GM21825 (cell line): ENCODE measurements at regions not wholly inside any gene's neighbourhood (a gene's known extent, or its start where the extent isn't known, plus 50 kb on each side); places are given as distances from the start of the nearest gene placed in this dataset.
"Not testable (repeated sequence)": the region's sequence is repeated elsewhere in the genome, so short reads cannot be mapped to it uniquely, and the experiment has no call there.

ENCODE experiments used
- ATAC-seq: cut with Tn5 transposase; IDR thresholded peaks from one replicate; pipeline ENCODE4 v1.9.1; 2021; ENCODE audit warnings: mild to moderate bottlenecking, moderate library complexity; ENCODE audit not compliant: unreplicated experiment

DNA sequence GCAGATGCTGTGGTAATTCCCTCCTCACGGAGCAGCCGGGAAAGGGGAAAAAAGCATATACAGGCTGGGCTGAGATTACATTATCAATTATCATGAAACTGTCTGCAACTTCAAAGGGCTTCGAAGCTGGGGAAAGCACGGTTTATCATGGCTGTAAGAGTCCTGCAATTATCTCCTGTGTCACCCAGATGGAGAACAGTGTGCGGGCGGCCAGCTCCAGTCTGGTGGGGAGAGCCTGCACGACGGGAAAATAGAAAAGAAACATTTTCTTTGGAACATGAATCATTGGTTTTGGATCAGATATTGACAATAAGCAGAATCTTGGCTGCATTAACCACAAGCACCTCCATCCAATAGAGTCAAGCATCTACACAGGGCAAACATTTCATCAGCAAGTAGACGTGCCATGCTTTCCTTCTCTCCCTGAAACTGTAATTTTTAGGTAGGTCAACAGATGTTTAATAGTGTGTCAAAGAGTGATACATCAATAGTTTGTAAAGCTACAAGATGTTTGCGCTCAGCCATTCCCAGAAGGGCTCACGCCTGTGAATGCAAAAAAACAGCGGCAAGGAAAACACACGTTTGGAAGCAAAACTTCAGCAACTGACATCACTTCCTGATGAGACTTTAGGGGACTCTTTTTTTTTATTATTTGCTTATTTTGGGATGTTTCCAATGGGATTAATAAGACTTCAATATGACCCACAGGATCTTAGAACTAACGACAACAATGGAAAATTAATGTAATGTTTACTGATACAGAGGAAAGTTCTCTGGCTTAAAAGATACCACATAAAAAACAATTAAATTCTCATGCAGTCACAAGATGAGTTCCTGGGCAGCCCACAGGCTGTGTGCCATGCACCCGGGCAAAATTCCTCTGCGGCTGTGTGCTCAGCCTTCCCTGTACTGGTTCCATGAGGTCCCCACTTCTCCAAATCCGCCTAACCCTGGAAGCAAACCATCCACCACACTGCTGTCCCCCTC is 111.0 kb upstream of the SALL3 start:
- no peak for ATAC-seq

DNA sequence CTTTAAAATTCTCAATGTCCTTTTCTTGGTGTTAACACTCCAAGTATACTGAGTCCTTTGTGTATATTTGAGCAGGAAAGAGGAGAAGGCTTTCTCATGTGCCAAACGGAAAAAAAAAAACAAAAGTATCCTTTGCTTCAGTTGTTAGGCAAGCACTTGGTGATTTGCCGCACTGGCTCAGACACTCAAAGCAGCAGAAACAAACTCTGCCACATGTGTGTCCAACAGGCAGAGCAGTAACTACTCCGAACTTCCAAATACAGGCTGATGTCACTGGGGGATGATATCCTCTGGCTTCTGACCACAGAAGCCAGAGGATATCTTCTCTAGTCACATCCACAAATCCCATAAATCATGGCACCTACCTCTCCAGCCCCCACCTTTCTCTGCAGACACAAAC is 108.0 kb upstream of the SALL3 start:
- ATAC-seq, result no peak

DNA sequence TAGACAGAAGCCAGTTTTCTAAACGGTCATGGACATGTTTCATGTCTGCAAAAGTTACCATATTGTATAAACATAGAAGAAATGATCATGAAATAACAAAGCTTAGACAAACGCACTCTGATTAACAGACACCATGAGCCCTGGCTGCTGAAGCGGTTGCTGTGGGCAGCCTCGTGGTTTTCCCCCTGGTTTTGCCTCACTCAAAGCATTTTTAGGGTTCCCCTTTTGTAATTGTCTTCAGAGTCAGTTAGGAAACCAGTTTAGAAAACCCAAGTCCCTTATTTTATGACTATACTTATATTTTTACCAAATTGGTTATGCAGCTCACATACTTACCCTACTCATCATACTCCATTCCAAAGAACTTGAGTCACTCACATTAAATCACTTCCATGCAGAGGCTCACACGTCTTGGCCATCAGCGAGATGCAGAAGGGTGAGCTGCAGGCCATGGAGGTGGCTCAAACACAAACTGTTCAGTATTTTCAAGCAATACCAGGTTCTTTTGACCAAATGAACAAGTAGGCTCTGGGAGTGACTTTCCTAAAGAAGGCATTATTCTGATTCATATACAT is 105.6 kb upstream of the SALL3 start:
- no peak for ATAC-seq

DNA sequence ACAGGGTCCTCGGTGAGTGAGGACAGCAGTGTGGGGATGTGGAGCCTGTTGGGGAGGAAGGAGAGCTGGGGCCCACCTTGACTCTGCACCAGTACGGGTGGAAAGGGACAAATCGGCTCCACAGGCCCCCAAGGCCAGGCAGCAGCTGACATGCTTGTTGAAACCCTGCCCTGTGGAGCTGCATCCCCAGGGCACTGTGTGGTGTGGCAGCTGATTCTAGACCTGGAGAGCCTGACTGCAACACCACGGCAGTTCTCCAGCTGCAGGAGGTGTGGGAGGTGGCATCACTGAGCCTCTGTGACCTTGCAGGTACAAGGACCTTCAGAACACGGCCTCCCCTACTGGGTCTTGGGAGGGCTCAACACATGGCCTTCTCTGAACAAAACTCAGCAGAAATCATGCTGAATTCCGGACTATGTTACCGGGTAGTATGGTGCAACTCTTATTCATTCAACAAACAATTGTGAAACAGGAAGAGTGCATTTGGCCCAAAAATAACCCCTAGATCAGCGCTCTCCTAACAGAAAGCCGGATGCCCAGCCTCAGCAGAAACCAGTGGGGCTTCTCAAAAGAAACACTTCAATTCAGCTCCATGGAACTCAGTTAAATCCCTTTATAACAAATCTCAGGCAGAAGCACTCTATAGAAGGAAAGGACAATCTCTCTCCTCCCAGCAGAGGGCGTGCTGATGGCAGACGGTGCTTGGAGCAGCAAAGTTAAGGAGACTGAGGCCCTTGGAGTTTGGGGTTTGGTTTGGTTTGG is 104.4 kb upstream of the SALL3 start:
- ATAC-seq, result no peak

DNA sequence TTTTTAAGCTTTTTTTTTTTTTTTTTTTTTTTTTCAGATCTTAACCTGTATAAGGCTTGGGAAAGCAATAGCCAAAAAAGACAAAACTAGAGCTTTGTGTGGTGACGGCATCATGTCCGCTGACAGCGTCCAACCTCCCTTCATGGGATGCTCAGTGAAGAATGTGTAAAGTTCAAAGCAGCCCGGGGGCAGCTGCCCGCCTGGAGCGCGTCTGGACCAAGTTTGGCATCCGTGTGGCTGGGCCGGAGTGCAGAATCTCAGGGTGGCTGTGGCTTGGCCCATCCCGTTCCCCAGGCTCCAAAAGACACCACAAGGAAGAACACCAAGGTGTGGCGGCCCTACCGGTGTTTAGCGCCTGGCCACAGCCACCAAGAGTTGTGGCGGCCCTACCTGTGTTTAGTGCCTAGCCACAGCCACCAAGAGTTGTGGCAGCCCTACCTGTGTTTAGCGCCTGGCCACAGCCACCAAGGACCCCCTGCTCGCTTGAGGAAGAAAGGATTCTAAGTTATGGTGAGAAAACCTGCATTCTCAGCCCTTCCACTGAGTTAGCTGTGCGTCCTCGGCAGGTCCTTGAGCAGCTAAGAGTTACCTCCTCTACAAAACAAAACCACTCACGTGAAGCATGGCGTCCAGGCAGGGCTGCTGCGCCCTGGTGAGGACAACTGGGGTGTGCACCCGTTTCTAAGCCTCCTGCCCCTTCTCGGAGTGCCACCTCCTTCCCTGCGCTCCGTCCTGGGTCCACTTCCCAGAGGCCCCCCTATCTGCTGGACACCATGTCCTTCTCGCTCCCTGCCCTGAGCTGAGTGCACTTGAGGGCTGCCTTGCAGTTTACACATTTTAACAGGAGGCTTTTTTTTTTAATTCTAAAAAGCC is 103.6 kb upstream of the SALL3 start:
- no peak for ATAC-seq

DNA sequence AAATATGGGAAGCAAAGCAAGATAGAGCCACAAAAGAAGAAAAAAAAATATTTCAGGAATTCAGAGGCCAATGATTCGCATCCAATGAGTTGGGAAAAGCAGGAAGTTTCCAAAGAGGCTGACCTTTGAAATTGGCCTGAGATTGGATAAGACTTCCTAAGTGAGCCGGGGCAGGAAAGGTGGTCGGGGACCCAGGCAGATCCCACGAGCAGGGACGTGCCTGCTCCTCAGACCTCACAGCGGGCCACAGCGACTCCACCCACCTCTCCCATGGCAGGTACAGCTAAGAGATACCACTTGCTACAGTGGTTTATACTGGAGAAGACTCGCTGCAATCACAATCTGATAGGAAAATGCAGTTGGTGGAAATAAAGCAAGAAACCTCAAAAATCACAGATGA is 102.8 kb upstream of the SALL3 start:
- ATAC-seq, result no peak

DNA sequence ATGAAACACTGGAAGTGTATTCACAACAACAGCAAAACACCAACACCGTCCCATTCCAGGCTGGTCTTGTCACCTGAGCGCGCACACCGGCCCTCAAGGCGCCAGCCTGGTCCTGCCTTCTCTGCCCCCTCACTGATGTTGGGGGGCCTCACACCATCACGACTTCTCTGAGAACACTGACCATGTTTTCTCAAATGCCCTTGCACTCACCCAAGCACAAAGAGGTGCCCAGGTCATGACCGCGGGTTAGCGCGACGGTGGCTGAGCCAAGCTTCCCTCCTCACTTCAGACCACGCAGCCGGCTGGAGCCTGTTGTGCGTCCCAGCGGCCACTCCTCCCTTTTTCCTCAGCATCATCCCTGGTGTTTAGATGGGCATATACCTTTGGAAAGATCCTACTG is 101.3 kb upstream of the SALL3 start:
- ATAC-seq, result no peak

DNA sequence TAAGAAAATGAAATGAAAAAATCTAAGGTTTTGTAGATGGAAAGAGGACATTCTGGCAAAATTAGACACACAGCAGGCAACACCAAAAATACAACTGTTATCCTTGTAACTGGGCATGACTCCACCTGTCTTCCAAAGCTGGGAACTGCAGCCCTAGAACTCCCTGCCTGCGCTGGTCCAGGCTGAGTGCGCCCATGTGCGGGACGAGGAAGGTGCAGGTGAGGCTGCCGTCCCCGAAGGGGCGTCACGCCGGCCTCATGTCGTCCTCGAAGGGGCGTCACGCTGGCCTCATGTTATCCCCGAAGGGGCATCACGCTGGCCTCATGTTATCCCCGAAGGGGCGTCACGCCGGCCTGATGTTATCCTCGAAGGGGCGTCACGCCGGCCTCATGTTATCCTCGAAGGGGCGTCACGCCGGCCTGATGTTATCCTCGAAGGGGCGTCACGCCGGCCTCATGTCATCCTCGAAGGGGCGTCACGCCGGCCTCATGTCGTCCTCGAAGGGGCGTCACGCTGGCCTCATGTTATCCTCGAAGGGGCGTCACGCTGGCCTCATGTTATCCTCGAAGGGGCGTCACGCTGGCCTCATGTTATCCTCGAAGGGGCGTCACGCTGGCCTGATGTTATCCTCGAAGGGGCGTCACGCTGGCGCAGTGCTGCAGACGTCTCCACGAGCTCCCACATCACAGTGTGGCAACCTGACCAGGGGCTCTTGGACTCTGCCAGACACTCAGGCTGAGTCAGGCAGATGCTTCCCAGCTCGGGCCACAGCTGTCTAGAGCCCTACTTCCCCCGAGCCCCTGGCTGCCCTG is 100.3 kb upstream of the SALL3 start:
- not testable (repeated sequence) for ATAC-seq

DNA sequence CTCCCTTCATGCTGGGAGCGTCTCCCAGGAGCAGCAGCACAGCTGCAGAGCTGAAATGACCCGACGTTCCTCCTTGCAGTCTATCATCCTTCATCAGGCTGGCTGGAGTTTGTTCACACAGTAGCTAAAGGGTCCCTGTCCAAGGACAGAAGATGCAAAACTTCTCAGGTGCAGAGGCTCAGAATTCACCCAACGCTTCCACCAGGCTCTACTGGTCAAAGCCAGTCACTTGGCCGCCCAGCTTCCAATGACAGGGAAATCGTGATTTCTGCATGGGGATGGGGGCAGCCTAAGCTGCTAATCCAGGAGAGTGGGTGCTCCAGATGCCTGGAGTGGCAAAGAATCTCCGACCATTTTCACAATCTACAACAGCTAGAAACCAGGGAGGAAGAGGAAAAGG is 97.0 kb upstream of the SALL3 start:
- ATAC-seq, result no peak

DNA sequence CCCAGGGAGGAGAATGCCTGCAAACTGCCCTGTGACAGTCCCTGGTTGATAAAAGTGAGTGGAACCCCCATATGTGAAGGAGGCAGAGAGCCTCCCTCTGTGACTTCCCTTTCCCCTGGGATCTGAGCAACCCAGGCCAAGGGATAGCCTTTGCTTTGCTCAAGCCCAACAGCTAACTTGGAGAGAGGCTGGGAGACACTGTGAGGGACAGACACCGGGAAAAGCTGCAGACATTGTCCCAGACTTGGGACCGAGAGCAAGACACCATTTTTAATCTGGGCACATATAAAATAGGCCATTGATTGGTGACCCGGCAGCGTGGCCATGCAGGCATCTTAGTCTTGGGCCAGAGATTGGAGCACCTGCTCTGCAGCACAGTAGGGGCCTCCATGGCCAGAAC is 96.1 kb upstream of the SALL3 start:
- ATAC-seq, result no peak

DNA sequence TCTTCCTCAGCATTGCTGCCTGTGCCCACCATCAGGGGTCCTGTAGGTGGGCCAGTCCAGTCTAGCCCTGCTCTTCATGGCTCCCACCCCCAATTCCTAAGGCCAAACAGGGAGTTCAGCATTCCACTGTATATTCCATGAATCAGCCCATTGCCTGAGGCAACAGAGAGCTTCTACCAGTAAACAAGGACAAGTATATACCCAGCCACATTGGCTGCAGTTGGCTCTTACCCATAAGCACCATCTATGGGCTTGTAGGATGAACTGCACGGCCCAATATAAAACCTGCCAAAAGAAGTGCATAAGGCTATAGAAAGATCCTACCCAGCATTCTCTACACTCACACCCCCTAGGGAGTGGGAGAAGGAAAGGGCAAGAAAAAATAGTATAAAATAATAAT is 95.1 kb upstream of the SALL3 start:
- no peak for ATAC-seq

DNA sequence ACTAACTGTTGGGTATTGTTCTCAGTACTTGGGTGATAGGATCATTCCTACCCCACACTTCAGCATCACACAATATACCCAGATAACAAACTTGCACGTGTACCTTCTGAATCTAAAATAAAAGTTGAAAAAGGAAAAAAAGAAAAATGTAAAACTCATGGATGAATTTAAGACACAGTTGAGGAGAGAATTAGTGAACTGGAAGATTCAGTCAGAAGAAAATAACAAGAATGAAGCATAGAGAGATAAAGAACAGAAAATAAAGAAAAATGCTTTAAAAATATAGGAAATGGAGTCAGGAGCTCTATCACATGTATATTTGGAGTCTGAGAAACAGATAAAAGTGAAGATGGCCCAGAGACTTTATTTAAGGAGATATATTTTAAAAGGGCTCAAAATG is 90.4 kb upstream of the SALL3 start:
- ATAC-seq, result no peak

DNA sequence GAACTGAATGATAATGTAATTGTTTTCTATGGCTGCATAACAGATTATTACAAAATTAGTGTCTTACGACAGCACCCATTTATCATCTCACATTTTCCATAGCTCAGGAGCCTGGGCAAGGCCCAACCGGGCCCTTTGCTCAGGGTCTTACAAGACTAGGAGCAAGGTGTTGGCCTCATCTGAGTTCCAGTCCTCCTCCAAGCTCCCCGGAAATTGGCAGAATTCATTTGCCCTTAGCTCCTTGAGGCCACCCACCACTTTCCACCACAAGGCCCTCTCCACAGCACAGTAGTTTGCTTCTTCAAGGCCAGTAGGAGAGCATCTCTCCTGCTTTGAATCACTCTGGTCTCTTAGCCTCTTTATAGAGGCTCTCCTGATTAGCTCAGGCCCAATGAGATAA is 89.2 kb upstream of the SALL3 start:
- no peak for ATAC-seq

DNA sequence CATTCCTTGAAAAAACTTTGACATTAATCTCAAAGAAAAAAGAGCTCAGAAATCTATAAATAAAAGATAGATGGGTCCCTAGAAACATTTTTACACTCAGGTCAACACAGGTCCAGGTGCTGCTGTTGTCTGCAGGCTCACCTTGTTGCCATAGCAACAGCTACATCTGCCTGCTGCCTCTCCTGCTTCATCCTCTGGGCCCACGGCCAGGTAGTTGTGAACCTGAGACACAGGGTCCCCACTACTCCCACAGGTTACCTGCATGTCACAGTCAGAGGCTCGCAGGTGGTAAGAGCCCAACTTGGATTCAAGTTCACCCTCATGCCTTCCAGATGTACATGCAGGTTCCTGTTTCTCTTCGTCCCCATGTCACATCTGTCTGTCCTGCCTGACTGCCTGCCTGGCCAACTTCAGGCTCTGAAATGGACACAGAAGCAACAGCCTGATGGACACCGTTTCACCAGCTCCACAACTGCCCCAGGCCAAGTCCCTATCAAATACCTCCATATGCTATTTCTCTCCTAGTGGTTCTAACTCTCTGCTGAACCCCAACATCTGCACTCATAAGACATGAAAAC is 88.3 kb upstream of the SALL3 start:
- no peak for ATAC-seq

DNA sequence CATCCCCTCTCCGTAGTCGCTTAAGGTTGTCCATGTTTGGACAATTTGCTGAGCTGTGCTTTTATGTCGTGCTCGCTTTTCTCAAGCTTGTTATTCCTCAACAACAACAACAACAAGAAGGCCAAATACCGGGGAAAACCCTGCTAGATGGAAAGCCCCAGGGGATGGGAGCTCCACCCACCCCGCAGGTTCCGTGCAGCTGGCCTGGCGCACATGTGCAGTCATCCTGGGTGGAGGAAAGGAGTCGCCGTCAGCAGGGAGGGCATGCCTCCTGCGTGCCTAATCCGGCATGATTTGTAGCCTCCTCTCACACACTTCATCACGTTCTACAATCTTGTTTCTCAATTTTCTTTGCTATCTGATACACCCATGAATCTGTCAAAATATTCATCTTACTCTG is 87.4 kb upstream of the SALL3 start:
- no peak for ATAC-seq

DNA sequence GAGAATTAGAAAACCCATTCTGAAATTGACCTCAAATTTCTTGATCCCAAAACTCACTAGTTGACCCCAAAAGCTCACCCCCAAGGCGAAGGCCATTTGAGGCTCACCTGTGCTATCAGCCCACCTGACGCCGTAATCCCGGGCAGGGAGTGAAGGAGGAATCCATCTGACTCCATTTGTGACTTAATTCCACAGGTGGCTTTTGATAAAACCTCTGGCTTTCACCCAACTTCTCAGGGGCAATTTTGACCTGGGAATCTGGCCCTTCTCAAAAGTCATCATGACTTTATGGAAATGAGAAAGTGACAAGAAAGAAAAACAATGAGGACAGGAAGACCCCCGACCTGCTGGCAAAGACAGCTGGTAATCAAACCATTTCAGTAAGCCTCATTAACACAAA is 86.9 kb upstream of the SALL3 start:
- no peak for ATAC-seq

DNA sequence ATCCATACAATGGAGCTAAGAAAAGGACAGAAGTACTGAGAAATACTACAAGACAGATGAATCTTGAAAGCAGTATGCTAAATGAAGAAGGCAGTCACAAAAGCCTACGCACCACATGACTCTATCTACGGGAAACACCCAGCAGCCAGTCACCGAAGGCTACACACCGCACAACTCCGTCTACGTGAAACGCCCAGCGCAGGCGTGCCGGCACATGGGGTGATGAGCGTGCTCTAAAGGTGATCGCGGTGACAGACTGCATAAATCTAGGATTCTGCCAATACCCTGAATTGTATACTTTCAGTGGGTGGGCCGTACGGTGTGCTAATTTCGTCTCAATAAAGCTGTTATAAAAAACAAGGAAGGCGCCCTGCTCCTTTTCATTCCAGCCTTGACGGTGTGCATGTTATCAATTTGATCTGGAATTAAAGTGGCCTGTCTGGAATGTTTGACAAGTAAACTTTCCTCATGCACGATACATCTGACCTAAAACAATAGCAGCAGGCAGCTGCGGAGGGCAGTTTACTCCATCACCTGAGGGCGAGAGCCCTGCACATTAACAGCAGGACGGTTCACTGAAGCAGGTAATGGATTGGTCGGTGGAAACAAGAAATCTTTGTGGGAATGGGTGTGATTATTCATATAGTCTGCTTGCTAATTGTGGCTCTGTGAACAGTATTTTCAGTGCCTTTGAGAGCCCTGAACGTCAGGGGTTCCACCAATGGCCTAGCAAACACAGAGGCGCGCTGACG is 86.2 kb upstream of the SALL3 start:
- ATAC-seq, result no peak

DNA sequence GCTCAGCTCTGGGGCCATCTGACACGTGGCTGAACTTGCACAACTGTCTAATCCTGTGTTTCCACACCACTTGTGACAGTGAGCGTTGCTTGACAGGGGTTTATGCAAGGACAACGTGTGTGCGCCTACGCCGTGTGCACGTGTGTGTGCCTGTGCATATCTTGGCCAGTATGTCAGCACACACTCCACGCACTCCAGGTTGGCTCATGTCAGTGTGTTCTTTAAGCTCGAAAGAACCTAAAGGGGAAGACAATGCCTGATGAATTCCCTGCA is 85.6 kb upstream of the SALL3 start:
- ATAC-seq, result no peak
